Endothelial cell of umbilical vein (primary cell): ENCODE measurements at regions not wholly inside any gene's neighbourhood (a gene's known extent, or its start where the extent isn't known, plus 50 kb on each side); places are given as distances from the start of the nearest gene placed in this dataset.

Experiments
- BruUV-seq: library from RNA; stranded (reverse); fragments of 400-500 nt; replicated peaks from 2 replicates; lab custom pipeline; 2021; lab: Mats Ljungman, UMichigan
- CTCF ChIA-PET: fragments of 300-600, 350-600 bp; sonication (Branson Sonifier 250); formaldehyde crosslinking; loops from one replicate; lab custom pipeline; 2021; ENCODE audit warnings: antibody characterized with exemption, inconsistent platforms; lab: Charles Lee
- POLR2A ChIA-PET: fragments of 300-600, 350-600 bp; sonication (Branson Sonifier 250); formaldehyde crosslinking; loops from one replicate; lab custom pipeline; 2021; ENCODE audit warnings: antibody characterized with exemption, inconsistent platforms; lab: Charles Lee
- DNase-seq: peaks from one replicate; pipeline ENCODE4 v3.0.0-alpha.2; 2011; ENCODE audit warnings: low read depth, low spot score
- FAIRE-seq: peaks from 2 replicates; lab custom pipeline; 2011; peaks lifted over from hg19 to GRCh38; lab: Jason Lieb, UNC
- H2AFZ ChIP-seq: 2 replicates; pipeline ENCODE4 v1.6.0; 2012; ENCODE audit warnings: low read depth, low read length, control low read depth, inconsistent platforms
- H3K27ac ChIP-seq: 2 replicates; pipeline ENCODE4 v1.5.1; 2011; ENCODE audit warnings: low read depth, mild to moderate bottlenecking, control low read depth, low read length, moderate library complexity; ENCODE audit not compliant: insufficient read depth
- H3K27me3 ChIP-seq, 2 experiments: 2 replicates each; pipeline versions ENCODE4 v1.6.0 to v1.6.1; 2011; ENCODE audit warnings: low read length in 2 of 2, mixed read lengths in 1 of 2; ENCODE audit not compliant: control insufficient read depth in 2 of 2, insufficient read depth in 2 of 2
- H3K36me3 ChIP-seq, 2 experiments: 2 replicates in 1 of 2; 3 replicates in 1 of 2; pipeline ENCODE4 v1.5.1; 2011; ENCODE audit warnings: low read length in 2 of 2, mild to moderate bottlenecking in 1 of 2, moderate library complexity in 1 of 2; ENCODE audit not compliant: control insufficient read depth in 2 of 2, insufficient read depth in 2 of 2; ENCODE audit errors: extremely low read depth in 1 of 2
- H3K4me1 ChIP-seq: 3 replicates; pipeline ENCODE4 v1.5.1; 2011; ENCODE audit warnings: mild to moderate bottlenecking, low read length; ENCODE audit not compliant: control insufficient read depth, insufficient read depth; ENCODE audit errors: extremely low read depth
- H3K4me2 ChIP-seq: 2 replicates; pipeline ENCODE4 v1.6.1; 2011; ENCODE audit warnings: low read length, control low read depth, mixed read lengths; ENCODE audit not compliant: insufficient read depth
- H3K4me3 ChIP-seq, 3 experiments: fragments of 200-600 bp in 1 of 3; sonication (generic), shearing (Covaris generic) in 1 of 3; replicated peaks in 1 of 3; 2 replicates each; pipeline ENCODE4 v1.5.1; 2011 to 2016; ENCODE audit warnings: control low read depth in 3 of 3, low read length in 3 of 3, mild to moderate bottlenecking in 2 of 3, inconsistent platforms in 1 of 3, low read depth in 1 of 3, moderate library complexity in 1 of 3; ENCODE audit not compliant: insufficient read depth in 1 of 3
- H3K79me2 ChIP-seq: 2 replicates; pipeline ENCODE4 v1.6.0; 2012; ENCODE audit warnings: low read length, inconsistent platforms; ENCODE audit not compliant: control insufficient read depth, insufficient read depth
- H3K9ac ChIP-seq: replicated peaks from 2 replicates; pipeline ENCODE3; 2011; ENCODE audit warnings: low read length, control low read depth; ENCODE audit not compliant: insufficient read depth; ENCODE audit errors: extremely low read depth
- H3K9me1 ChIP-seq: replicated peaks from 3 replicates; pipeline ENCODE4 v1.6.0; 2011; ENCODE audit warnings: mild to moderate bottlenecking, low read length; ENCODE audit not compliant: control insufficient read depth, insufficient read depth; ENCODE audit errors: extremely low read depth
- H3K9me3 ChIP-seq: replicated peaks from 2 replicates; pipeline ENCODE4 v1.5.1; 2012; ENCODE audit warnings: low read length, inconsistent platforms; ENCODE audit not compliant: control insufficient read depth, insufficient read depth
- H4K20me1 ChIP-seq: replicated peaks from 2 replicates; pipeline ENCODE3; 2011; ENCODE audit warnings: mild to moderate bottlenecking, low read length; ENCODE audit not compliant: control insufficient read depth, insufficient read depth; ENCODE audit errors: extremely low read depth
- FOS ChIP-seq: IDR thresholded peaks from 2 replicates; pipeline ENCODE4 v1.6.1; 2011; ENCODE audit warnings: mild to moderate bottlenecking, low read length, moderate library complexity, borderline replicate concordance; ENCODE audit not compliant: insufficient read depth
- GATA2 ChIP-seq: IDR thresholded peaks from 2 replicates; pipeline ENCODE4 v1.7.0; 2011; ENCODE audit warnings: low read depth, mild to moderate bottlenecking, moderate library complexity, mixed read lengths, low read length; ENCODE audit not compliant: insufficient read length, insufficient read depth
- JUN ChIP-seq: IDR thresholded peaks from 2 replicates; pipeline ENCODE4 v1.6.1; 2011; ENCODE audit warnings: borderline replicate concordance, low read depth; ENCODE audit not compliant: insufficient read length, insufficient read depth
- POLR2AphosphoS5 ChIP-seq: IDR thresholded peaks from 2 replicates; pipeline ENCODE4 v1.6.1; 2012; ENCODE audit warnings: low read depth, mild to moderate bottlenecking, control low read depth, low read length, moderate library complexity; ENCODE audit not compliant: insufficient read depth
- dilution Hi-C: fragments of 300-500 bp; cut with MboI; formaldehyde crosslinking; loops from one replicate; pipeline ENCODE4 v1.15.0; 2019; ENCODE audit warnings: low sequenced_read_pairs; ENCODE audit not compliant: extremely low pct_ligation_motif_present
- intact Hi-C: fragments of 100-400 bp; cut with micrococcal nuclease; formaldehyde crosslinking; loops from one replicate; pipeline ENCODE4 v1.10.0; 2022
- TF ChIP-seq, protein P1 (sequence below): IDR thresholded peaks from 2 replicates; pipeline ENCODE4 v1.6.1; 2011; ENCODE audit not compliant: insufficient read depth, insufficient read length
- TF ChIP-seq, protein P2 (sequence below), 2 donors: IDR thresholded peaks; 1 replicate in 1 of 2; 2 replicates in 1 of 2; pipeline ENCODE4 v1.5.1; 2011; ENCODE audit warnings: low read length in 2 of 2, mild to moderate bottlenecking in 2 of 2, moderate library complexity in 2 of 2, control low read depth in 1 of 2, inconsistent platforms in 1 of 2, low read depth in 1 of 2; ENCODE audit not compliant: insufficient read depth in 1 of 2; ENCODE audit errors: extremely low read depth in 1 of 2

DNA sequence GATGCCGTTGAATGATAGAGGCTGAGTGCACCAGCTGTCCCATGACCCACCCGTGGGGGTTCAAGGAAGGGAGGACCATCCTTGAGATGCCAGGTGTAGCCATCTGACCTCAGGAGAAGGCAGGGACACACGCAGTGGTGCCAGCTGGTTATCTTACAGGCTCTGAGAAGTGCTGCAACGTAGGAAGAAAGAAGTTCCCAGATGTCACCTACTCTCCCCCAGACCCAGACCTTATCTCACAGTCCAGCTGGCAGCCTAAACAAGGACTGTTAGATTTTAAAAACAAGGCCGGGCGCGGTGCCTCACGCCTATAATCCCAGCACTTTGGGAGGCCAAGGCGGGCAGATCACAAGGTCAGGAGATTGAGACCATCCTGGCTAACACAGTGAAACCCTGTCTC is 1307.6 kb downstream of the TBC1D22A start:
- ChIA-PET POLR2A (no interaction called here), CTCF (no interaction called here)
- Histone ChIP-seq H2AFZ (no peak overlapping the region), H3K36me3 (no peaks in the 10 kb centered on the region), H3K27me3 (no peaks in the 10 kb centered on the region), H3K27ac (no peak overlapping the region), H3K4me2 (no peak overlapping the region), H4K20me1 (no peaks in the 10 kb centered on the region), H3K4me3 (no peak overlapping the region), H3K9ac (no peak overlapping the region), H3K9me3 (peaks cover 10% of the 10 kb centered on the region), H3K4me1 (no peaks in the 10 kb centered on the region), H3K9me1 (no peaks in the 10 kb centered on the region), H3K79me2 (no peaks in the 10 kb centered on the region)
- DNase-seq (no peak), FAIRE-seq (no peak)
- no TSS peak for BruUV-seq
- TF ChIP-seq POLR2AphosphoS5, result no peak
- TF ChIP-seq, protein P1, sequence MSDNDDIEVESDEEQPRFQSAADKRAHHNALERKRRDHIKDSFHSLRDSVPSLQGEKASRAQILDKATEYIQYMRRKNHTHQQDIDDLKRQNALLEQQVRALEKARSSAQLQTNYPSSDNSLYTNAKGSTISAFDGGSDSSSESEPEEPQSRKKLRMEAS, result no peak
- dilution Hi-C loops, result no loop called here
- intact Hi-C loops, result no loop called here

DNA sequence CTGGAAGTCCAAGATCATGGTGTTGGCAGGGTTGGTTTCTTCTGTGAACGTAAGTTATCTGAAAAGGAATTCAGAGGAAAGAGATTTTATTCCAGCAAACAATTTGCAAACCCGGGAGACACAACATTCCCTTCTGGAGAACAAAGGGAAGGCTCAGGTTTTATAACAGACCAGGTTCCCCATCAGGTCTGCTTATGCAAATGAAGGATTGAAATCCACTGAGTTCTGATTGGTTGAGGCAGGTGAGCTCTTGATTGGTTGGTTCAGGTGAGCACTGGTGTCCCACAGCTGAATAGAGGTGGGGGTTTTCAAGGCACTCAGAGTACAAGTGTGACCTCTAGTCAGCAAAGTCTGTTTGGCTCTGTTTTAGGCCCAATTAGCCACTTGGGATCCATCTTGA is 1306.8 kb downstream of the TBC1D22A start:
- Histone ChIP-seq H3K36me3 (no peaks in the 10 kb centered on the region), H3K79me2 (no peaks in the 10 kb centered on the region), H3K9me3 (peaks cover 10% of the 10 kb centered on the region), H2AFZ (no peak overlapping the region), H3K9me1 (no peaks in the 10 kb centered on the region), H3K4me2 (no peak overlapping the region), H3K9ac (no peak overlapping the region), H3K4me1 (no peaks in the 10 kb centered on the region), H3K27ac (no peak overlapping the region), H3K27me3 (no peaks in the 10 kb centered on the region), H3K4me3 (no peak overlapping the region), H4K20me1 (no peaks in the 10 kb centered on the region)
- BruUV-seq, result no TSS peak
- ChIA-PET CTCF (no interaction called here), POLR2A (no interaction called here)
- intact Hi-C loops, result no loop called here
- FAIRE-seq, result no peak
- TF ChIP-seq JUN (no peak), FOS (no peak), GATA2 (no peak), POLR2AphosphoS5 (no peak)
- TF ChIP-seq, protein P1, result no peak
- TF ChIP-seq, protein P2, sequence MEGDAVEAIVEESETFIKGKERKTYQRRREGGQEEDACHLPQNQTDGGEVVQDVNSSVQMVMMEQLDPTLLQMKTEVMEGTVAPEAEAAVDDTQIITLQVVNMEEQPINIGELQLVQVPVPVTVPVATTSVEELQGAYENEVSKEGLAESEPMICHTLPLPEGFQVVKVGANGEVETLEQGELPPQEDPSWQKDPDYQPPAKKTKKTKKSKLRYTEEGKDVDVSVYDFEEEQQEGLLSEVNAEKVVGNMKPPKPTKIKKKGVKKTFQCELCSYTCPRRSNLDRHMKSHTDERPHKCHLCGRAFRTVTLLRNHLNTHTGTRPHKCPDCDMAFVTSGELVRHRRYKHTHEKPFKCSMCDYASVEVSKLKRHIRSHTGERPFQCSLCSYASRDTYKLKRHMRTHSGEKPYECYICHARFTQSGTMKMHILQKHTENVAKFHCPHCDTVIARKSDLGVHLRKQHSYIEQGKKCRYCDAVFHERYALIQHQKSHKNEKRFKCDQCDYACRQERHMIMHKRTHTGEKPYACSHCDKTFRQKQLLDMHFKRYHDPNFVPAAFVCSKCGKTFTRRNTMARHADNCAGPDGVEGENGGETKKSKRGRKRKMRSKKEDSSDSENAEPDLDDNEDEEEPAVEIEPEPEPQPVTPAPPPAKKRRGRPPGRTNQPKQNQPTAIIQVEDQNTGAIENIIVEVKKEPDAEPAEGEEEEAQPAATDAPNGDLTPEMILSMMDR (IDR thresholded peaks at IDR 0.05; ENCODE audit: extremely low read depth in 1 of 2, insufficient read depth in 1 of 2, low read depth in 1 of 2, low read length in 2 of 2), result no peak
- no peak for DNase-seq
- dilution Hi-C loops, result no loop called here
